ENCODE measurements at regions not wholly inside any gene's neighbourhood (a gene's known extent, or its start where the extent isn't known, plus 50 kb on each side); places are given as distances from the start of the nearest gene placed in this dataset.
"Not testable (repeated sequence)": the region's sequence is repeated elsewhere in the genome, so short reads cannot be mapped to it uniquely, and the experiment has no call there.

DNA sequence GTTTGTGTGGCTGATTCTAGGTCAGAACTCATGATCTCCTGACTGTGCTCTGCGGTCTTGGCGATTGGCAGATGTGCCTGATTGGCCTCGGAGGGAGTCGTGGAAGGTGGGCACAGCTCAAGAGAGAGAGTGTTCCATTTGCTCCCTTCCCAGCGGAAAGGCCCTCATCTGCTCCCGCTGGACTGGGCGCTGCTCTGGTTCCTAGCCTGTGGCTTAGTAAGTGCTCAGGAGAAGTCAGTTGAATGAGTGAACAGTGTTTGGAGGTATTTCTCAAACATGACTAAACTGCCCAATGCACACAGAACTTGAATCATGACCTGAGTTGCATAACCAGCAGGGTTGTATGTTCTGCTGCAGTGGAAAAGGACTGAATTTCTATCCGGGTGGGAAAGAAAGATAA is 120.2 kb upstream of the PITX1 start:
- Histone ChIP-seq H3K27ac (no peak overlapping the region), H3K4me3 (ENCODE audit: low read depth, low read length) (no peak overlapping the region), H3K27me3 (replicated peaks) (no peaks in the 10 kb centered on the region), H3K36me3 (replicated peaks) (no peaks in the 10 kb centered on the region)
- in situ Hi-C loops (cut with HindIII; ENCODE audit: low pct_ligation_motif_present, low sequenced_read_pairs): no loop called here
- TF ChIP-seq, protein P1, sequence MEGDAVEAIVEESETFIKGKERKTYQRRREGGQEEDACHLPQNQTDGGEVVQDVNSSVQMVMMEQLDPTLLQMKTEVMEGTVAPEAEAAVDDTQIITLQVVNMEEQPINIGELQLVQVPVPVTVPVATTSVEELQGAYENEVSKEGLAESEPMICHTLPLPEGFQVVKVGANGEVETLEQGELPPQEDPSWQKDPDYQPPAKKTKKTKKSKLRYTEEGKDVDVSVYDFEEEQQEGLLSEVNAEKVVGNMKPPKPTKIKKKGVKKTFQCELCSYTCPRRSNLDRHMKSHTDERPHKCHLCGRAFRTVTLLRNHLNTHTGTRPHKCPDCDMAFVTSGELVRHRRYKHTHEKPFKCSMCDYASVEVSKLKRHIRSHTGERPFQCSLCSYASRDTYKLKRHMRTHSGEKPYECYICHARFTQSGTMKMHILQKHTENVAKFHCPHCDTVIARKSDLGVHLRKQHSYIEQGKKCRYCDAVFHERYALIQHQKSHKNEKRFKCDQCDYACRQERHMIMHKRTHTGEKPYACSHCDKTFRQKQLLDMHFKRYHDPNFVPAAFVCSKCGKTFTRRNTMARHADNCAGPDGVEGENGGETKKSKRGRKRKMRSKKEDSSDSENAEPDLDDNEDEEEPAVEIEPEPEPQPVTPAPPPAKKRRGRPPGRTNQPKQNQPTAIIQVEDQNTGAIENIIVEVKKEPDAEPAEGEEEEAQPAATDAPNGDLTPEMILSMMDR (IDR thresholded peaks at IDR 0.05; ENCODE audit: low read depth, low read length, missing control alignments): no peak
- DNase-seq: no peak

DNA sequence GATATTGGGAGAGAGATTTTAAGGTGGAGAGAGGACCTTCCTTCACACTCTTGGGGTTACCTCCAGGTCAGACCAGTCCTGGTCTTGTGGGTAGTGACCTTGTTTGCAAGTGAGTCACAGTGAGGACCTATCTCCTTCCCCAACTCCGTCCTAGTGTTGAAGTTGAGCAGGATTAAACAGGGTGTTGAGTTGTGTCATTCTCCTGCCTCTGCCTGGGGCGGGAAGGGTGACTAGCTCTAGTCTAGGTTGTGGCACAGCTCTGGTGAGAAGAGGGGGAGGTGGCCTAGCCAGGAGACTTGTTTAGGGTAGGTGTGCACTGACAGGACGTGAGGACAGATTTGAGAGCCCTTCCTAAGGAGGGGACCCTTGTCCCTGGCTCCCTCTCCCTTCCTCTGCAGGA is 119.6 kb upstream of the PITX1 start:
- no peak for DNase-seq
- Histone ChIP-seq H3K27ac (no peak overlapping the region), H3K4me3 (ENCODE audit: low read depth, low read length) (no peak overlapping the region), H3K36me3 (replicated peaks) (no peaks in the 10 kb centered on the region), H3K27me3 (replicated peaks) (no peaks in the 10 kb centered on the region)
- in situ Hi-C loops (cut with HindIII; ENCODE audit: low pct_ligation_motif_present, low sequenced_read_pairs): no loop called here
- TF ChIP-seq, protein P1 (IDR thresholded peaks at IDR 0.05; ENCODE audit: low read depth, low read length, missing control alignments): no peak

DNA sequence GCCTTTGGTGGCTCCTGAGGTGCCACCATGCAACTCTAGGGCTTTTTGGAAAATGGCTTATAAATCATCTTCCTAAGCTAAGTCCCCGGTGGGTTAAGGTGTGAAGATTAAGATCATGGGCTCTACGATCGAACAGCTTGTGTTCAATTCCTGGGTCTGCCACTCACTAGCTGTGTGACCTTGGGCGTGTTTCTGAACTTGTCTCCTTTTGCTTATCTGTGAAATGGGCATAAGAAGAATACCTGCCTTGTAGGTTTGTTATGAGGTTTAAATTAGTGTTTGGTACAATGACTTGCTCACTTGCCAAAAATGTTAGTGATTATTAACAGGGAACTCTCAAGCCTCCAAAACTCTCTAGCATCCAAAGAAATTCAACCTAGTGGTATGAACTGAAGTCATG is 119.2 kb upstream of the PITX1 start:
- Histone ChIP-seq H3K27ac (no peak overlapping the region), H3K27me3 (replicated peaks) (no peaks in the 10 kb centered on the region), H3K4me3 (ENCODE audit: low read depth, low read length) (no peak overlapping the region), H3K36me3 (replicated peaks) (no peaks in the 10 kb centered on the region)
- TF ChIP-seq, protein P1 (IDR thresholded peaks at IDR 0.05; ENCODE audit: low read depth, low read length, missing control alignments): no peak
- DNase-seq: no peak
- in situ Hi-C loops (cut with HindIII; ENCODE audit: low pct_ligation_motif_present, low sequenced_read_pairs): no loop called here

DNA sequence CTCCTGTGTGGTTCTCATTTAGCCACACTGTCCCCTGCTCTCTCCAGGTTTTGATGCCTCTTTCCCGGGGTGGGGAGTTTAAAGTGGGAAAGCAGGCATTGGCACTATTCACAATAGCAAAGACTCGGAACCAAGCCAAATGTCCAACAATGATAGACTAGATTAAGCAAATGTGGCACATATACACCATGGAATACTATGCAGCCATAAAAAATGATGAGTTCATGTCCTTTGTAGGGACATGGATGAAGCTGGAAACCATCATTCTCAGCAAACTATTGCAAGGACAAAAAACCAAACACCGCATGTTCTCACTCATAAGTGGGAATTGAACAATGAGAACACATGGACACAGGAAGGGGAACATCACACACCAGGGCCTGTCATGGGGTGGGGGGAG is 117.6 kb upstream of the PITX1 start:
- DNase-seq; H3K27ac ChIP-seq; H3K4me3 ChIP-seq (ENCODE audit: low read depth, low read length); H3K36me3 ChIP-seq (replicated peaks); in situ Hi-C loops (cut with HindIII; ENCODE audit: low pct_ligation_motif_present, low sequenced_read_pairs); H3K27me3 ChIP-seq (replicated peaks): not testable (repeated sequence)

DNA sequence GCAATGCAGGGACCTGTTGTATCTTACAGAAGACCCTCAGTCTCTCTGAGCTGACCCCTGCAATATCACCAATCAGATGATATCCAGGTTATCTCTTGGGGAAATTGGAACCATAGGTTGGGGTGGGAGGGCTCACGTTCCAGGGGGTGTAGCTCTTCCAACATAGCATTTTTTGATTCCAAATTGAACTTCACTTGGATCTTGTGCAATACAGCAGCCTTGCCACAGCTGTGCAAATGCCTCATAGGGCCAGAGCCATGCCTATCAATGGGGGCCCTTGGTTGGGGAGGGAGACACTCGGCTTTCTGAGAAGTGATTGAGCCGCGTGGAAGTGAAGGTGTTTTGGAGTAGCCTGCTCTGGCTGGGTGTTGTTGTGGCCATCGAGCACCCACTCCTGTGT is 117.2 kb upstream of the PITX1 start:
- DNase-seq: no peak
- Histone ChIP-seq H3K27me3 (replicated peaks) (no peaks in the 10 kb centered on the region), H3K36me3 (replicated peaks) (no peaks in the 10 kb centered on the region), H3K27ac (no peak overlapping the region), H3K4me3 (ENCODE audit: low read depth, low read length) (no peak overlapping the region)
- in situ Hi-C loops (cut with HindIII; ENCODE audit: low pct_ligation_motif_present, low sequenced_read_pairs): no loop called here
- TF ChIP-seq, protein P1 (IDR thresholded peaks at IDR 0.05; ENCODE audit: low read depth, low read length, missing control alignments): no peak

DNA sequence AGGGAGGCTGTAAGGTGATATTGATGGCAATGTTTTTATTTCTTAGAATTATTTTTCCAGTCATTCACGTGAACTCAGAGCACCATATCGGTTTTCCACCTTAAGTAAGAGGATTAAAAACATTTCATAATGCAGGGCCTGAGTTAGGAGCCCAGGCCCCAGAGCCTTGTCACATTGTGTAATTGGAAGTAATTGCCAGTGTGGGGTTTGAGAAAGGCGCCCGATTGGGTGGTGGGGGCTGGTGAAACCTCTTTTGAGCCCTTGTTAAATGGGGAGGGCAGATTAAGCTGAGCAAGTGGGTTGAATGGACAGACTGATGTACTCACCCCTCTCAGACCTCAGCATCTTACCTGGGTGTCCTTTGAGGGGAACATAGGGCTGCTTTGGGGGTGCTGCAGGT is 116.7 kb upstream of the PITX1 start:
- DNase-seq: no peak
- Histone ChIP-seq H3K36me3 (replicated peaks) (no peaks in the 10 kb centered on the region), H3K4me3 (ENCODE audit: low read depth, low read length) (no peak overlapping the region), H3K27me3 (replicated peaks) (no peaks in the 10 kb centered on the region), H3K27ac (no peak overlapping the region)
- TF ChIP-seq, protein P1 (IDR thresholded peaks at IDR 0.05; ENCODE audit: low read depth, low read length, missing control alignments): no peak
- in situ Hi-C loops (cut with HindIII; ENCODE audit: low pct_ligation_motif_present, low sequenced_read_pairs): no loop called here

All from brain microvascular endothelial cell (primary cell).